Central memory CD4-positive, alpha-beta T cell (primary cell): ENCODE measurements at regions not wholly inside any gene's neighbourhood (a gene's known extent, or its start where the extent isn't known, plus 50 kb on each side); places are given as distances from the start of the nearest gene placed in this dataset.

Experiments
- DNase-seq: peaks from one replicate; pipeline ENCODE4 v3.0.0; 2022

DNA sequence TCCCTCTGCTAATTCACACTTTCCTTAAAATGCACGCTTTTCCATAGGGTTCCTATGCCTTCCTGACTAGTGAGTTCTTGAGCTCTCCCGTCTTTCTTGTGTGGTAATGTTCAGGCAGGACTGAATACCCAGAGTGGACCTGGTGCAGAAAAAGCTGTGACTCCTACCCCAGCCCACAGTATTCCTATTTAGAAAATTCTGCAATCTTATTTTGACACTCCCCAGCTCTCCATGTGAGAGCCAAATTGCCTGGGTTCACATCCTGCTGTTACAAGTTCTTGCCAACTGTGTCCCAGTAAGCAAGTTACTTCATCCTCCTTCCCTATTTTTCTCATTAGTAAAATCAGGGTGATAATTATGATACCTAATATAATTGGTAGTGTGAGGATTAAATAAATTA lies 290.8 kb upstream of the SLCO3A1 start:
- no peak for DNase-seq

DNA sequence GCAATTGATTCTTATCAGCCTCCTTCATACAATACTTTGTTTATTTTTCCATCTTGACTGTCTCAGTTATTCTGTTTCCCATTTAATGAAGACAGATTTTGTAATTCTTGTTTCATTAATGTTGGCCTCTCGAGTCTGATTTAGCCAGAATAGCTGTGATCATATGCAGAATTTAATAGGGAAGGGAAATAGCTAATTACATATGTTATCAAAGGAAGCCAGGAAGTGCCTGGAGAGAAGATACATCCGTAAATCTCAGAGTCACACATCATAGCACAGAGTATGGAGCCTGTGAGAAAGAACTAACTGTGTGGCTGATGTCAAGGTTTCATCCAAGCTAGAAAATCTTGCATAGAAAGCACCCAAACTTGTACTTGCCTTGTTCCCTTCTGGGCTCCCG lies 288.9 kb upstream of the SLCO3A1 start:
- DNase-seq, result no peak

DNA sequence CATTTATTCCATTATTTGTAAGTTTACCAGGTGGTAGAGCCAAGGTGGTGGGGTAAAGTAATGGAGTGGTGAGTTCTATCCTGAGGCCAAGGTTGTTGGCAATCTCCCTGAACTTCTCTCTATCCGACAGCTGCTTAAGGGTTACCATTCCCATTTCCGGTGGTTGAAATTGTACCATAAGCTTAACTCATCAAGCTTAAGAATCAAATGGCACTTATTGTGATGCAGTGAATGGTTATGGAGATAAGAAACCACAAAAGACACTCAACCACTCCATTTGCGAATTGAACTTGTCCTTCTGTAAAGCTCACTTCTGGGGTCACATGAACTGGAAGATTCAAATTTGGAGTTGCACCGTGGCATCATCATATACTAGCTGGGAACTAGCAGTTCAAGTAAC lies 287.4 kb upstream of the SLCO3A1 start:
- no peak for DNase-seq

DNA sequence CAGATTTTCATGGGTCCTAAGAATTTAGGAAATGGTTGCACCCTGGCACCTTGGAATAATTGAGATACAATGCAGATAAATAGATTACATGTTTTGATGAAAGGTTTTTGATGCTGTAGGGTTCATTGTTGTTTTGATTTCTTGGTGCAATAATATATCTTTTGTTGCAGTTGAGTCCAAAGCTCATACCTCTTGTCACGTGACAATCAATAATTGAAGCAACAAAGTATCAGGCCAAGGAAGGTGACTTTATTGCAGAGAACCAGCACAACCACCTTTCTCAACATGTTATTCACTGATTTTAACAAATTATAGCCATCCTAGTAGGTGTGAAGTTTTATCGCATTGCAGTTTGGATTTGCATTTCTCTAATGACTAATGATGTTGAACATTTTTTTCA lies 285.5 kb upstream of the SLCO3A1 start:
- no peak for DNase-seq

DNA sequence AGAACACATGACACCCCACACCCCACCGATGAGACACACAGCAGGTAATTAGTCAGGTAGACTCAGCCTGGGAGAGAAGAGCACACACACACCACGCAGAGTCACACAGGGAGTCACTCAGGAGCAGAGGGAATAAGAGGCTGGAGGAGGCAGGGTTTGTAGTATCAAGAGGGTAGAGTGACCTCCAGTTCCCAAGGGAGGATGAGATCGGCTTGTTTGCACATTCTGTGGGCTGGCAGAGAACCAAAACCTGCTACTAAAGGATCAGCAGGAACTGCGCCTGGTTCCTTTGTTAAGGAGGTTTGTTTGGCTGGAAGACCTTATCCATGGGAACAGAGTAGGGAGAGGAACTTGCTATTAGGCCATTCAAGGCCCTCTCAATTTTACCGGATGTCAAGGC lies 281.4 kb upstream of the SLCO3A1 start:
- DNase-seq, result no peak

DNA sequence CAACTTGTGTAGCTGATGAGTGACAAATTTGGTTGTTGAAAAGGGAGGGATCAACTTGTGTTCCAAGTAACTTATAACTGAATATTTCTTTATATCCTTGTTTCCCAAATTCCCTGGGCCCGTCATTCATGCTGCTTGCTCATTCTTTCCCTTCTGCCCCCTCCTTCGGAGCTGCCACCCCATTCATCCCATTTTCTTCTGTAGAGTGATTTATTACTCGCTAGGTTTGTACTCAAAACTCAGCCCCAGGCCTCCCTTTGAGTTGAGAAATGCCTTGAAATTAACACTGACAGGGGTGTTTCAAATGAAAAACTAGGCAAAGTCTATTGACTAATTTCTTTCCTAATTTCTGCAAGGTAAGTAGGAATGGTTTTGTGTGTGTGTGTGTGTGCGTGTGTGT lies 277.4 kb upstream of the SLCO3A1 start:
- no peak for DNase-seq

DNA sequence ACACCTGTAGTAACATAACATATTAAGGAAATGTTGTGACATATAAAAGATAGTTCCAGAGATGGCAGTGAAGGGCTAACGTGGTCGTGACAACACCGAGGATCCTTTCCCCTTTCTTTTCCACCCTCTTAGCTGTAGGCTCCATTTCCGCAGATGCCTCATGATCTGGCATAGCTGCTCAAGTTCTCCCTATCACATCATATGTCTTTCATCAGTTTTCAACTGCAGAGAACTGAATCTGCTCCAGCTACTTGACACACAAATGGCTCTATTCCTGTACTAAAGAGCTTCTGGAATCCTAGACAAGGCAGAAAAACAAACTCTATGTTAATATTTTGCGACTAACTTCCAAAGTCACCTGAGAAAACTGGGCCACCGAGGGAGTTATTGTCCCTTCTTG lies 275.0 kb upstream of the SLCO3A1 start:
- no peak for DNase-seq

DNA sequence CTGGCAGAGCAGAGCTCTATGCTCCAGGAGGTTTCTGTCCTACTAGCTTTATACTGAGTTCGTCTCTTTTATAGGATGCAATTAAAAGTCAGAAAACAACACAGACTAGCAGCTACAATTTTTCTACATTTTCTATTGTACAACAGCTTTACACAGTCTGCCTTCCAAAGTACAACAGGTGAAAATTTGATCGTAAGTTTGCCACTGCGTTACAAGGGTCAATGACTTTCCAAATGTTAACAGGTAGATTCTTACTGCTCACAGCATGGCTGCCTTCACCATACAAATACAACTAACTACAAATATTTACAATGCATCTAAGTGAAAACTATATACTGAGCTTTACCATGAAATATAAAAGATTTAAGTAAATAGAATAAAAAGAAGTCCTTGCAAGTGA lies 268.6 kb upstream of the SLCO3A1 start:
- DNase-seq, result no peak

DNA sequence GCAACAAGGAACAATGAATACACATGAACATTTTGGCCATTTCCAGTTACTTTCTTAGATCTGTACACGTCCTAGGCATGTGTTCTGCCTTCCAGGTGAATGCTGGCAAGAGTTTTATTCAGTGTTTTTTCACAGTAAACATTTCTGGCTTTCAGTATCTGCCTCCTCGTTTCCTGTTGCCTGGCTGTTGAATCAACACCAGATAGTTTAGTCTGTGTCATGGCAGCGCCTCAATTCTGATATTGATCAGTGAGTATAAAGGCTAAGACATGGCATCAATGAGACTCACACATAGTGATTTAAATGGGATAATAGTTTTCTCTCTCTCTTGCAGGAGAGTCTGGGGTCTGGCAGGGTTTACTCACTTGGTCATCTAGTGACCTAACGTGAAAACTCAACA lies 266.9 kb upstream of the SLCO3A1 start:
- DNase-seq, result no peak

DNA sequence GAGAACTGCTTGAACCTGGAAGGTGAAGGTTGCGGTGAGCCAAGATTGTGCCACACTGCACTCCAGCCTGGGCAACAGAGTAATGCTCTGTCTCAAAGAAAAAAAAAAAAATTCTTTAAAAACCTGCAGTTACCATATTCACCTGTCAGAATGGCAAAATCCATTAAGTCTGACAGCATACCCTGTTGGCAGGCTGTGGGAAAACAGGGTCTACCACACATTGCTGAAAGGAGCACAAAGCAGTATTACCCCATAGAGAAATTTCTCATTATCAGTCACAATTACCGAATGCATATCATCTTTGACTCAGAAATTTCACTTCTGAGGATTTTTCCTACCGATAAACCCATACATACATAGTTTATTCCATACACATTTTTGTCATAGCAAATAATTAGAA lies 264.1 kb upstream of the SLCO3A1 start:
- DNase-seq, result no peak

DNA sequence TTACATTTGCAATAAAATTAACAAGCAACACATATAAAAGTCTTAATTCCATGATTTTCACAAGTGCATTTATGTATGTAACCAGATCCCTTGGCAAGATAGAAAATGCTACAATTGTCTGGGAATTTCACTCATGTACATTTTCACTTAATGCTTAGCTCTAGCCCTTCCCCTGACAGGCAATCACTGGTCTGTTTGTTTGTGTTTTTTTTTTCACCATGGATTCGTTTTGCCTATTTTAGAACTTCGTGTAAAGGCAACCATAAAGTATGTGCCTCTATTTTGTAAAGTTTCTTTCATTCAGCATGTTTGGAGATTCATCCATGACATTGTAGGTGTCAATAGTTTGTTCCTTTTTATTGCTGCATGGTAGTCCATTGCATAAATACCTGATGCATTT lies 260.9 kb upstream of the SLCO3A1 start:
- no peak for DNase-seq

DNA sequence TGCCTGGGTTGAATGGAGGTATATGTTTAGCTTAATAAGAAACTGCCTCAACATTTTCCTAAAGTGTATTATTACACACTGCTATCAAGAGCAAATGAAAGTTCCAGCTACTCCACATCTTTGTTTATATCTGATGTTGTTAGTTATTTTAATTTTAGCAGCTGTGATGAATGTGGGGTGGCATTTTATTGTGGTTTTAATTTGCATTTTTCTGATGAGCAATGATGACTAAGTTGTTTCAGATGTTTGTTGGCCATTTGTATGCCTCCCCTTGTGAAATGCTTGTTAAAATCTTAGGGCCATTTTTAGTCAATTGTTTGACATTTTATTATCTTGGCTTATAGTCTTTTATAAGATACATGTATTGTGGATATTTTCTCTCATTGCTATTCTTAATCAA lies 260.4 kb upstream of the SLCO3A1 start:
- no peak for DNase-seq

DNA sequence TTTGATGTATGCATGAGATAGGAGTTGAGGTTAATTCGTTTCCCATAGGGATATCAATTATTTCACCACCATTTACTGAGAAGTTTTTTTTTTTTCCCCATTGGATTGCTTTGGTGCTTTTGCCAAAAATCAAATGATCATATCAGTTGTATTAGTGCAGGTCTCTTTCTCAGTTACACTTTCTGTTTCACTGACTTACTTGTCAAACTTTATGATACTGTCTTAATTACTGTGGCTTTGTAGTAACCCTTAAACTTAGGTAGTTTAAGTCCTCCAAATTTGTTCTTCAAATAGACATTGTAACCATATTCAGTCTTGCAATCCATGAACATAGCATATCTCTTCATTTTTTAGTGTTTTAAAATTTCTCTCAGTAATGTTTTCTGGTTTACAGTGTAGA lies 259.9 kb upstream of the SLCO3A1 start:
- no peak for DNase-seq

DNA sequence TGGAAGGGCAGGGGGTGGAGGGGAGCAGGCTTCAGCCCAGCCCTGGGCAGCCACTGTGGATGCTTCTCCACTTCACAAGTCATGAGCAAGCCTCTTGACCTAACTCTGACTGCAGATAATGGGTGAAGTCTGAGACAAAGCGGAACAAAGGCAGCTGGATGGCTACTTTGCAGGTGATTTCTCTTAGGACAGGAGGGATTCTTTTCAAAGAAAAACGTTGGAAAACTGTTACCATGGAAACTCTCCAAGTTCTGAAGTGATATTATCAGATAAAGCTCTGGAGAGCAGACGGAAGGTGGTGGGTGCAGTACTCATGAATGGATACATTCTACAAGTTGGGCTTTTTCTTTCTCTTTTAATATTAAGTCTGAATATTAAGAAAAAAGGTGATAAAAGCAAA lies 254.2 kb upstream of the SLCO3A1 start:
- no peak for DNase-seq

DNA sequence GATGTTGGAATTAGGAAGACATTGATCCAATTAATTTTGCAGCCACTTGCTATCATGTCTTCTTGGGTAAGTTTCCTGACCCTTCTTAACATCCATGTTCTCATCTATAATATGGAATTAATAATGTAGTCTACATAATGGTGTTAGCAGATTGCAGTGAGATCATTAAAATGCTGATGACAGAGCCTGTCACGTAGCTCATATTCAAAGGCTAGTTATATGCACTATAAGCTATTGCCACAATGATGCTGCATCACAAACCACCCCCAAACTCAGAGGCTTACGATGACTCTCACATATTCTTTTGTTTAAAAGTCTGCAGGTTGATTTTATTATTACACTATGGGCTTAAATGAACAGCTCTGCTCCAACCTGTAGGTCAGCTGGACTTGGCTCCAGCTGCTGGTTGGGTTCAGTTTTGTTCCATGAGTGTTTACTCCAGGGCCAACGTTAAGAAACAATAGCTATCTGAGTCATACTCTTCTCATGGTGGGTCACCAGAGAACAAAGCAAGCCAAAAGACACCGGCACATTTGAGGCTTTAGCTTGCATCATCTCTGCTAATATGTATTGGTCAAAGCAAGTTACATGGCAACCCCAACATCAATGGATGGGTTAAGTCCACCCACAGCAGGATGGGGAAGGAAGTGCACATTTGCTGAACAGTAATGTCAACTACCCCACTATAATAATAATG lies 250.0 kb upstream of the SLCO3A1 start:
- no peak for DNase-seq

DNA sequence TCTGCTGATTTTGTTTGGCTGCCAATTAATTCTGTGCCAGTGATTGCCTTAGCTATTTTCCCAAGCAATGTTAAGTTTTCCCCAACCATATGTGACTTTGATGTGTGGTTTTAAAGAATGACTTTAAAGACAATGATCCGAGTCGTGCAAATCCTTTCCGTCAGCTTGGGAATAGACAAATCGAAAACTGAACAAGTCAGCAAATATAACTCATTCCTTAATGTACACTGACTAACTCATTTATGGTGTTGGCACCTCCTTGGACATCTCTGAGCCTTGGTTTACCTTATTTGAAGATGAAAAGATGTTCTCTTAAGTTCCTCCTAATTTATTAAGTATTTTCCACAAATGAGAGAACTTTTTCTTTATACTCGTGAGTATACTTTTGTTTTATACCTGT lies 249.4 kb upstream of the SLCO3A1 start:
- no peak for DNase-seq

DNA sequence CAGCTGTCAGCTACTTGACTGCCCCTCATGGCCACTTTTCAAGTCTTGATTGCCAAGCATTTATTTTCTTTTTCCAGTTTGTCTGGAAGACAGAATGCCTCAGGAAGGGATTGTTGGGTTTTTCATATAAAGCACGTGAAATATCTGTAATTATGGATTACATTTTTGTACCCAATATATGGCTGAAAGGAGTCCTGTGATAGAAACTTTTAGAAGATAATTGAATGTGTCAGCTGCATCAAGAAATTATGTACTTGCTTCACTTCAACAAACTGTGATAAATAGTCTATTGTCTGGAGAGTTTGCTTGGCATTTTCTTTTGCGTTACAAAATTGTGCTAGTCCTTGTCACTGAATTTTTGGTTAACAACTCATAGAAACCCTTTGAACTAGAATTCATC lies 247.9 kb upstream of the SLCO3A1 start:
- DNase-seq, result no peak

DNA sequence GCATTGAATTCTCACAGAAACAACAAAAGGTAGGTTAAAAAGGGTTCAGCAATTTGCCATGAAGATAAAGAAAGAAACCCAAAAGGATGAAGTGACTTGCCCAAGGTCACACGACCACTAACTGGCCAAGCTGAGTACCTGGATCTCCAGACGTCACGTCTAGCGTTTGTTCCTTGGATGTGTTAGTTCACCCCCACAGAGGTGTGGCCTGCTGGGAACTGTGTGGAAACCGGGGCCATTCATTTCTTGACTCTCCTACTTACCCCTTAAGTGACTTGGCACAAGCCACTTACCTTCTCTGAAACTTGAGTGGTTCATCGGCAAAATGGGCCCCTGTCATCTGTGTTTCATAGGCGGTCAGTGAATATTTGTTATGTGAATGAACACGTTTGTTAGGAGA lies 244.3 kb upstream of the SLCO3A1 start:
- no peak for DNase-seq

DNA sequence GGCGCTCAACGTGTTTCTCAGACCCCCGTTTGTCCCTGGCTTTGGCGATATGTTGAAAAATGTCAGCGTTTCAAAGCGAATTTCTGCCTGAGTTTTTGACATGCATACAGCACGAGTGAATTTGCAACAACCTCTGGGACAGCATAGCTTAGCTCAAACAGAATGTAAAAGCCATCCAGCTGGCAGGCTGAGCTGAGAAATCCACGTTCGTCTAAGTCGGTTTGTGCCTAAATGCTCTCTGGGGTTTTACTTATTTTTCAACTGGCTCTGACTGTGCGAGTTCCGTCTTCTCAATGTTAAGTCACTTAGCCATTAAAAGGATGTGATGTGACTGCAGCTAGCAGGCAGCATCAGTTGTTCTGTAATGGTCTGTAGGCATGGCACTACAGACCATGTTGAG lies 243.5 kb upstream of the SLCO3A1 start:
- no peak for DNase-seq

DNA sequence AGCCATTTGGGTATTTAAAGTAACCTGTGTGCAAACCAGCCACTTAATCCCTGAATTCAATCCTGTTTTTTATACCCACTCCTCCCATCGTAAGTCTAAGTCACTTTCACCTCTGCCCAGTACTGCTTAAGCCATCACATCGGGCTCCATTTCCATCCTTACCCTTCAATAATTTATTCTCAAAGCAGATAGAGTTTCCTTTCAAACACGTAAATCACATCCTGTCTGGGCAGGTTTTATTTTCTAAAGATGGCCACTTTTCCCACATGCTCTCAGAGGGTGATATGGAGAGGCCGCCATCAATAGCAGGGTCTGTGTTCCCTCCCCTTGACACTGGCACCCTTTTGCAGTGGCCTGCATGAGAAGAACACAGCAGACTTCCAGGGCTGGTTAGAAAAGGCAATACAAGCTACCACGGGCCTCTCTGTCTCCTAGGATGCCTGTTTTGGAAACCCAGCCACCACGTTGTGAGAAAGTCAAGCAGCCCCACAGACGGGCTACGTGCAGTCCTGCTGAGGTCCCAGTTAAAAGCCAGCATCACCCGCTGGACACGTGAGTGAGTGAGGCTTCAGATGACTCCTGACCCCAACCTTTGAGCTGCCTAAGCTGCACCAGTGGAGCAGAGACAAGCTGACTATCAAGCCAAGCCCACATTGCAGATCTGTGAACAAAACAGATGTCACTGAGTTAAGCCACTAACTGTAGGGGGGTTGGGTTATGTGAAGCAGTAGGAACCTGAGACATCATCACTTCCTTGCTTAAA lies 241.8 kb upstream of the SLCO3A1 start:
- DNase-seq, result no peak

DNA sequence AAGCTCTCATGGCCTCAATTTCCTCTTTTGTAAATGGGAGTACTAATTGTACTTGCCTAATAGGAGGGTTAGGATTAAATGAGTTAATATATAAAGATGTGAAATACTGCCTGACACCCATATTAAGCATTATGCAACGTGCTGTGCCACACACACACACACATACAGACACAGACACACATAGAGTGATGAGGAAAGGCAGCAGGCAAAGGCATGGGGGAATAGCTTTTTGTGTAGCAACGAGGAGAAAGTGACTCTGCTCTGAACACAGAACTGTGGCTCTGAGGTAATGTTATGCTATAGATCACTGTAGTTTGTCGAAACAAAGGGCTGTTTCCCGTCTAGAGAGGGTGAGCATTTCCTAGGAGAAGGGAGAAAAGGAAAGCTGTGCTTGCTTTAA lies 233.3 kb upstream of the SLCO3A1 start:
- DNase-seq, result no peak

DNA sequence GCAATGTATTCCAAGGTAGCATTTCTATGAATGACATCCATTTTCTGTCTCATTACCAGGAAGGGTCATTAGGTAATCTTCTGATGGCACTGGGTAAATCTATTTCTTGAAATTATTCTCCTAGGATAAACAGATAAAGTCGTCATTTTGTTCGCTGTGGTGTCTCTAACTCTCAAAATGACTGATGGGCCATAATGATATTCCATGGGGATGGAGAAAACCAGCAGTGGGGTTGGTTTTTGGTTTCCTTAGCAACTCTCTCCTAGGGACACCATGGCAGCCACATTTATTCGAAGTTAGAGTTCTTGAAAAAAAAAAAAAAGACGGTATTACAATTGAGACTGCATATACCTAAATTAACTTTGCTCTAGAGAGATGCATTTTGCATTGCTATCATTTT lies 231.3 kb upstream of the SLCO3A1 start:
- DNase-seq, result no peak

DNA sequence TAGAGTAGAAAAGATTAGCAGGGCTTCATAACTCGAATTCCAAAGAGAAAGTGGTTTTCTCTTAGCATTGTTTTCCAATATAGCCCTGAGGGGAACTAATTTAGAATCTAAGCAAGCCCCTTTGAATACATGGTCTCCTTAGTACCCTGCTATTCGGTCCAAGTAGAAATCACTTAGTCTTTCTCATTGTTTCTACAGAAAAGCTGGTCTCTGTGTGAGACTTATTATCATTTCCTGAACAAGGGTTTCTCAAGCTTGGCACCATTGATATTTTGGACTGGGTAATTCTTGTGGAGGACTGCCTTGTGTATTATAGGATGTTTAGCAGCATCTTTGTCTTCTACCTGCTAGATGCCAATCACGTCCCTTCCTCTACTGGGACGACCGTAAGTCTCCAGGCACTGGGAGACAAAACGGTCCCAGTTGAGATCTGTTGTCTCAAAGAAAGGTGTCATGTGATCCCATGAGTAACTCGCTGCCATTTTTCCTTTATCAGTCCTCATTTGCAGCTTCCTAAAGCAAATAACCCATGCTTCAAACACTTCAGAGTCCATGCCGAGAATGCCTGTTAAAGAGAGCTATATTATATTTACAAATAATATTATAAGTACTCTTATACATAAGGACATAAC lies 230.7 kb upstream of the SLCO3A1 start:
- no peak for DNase-seq

DNA sequence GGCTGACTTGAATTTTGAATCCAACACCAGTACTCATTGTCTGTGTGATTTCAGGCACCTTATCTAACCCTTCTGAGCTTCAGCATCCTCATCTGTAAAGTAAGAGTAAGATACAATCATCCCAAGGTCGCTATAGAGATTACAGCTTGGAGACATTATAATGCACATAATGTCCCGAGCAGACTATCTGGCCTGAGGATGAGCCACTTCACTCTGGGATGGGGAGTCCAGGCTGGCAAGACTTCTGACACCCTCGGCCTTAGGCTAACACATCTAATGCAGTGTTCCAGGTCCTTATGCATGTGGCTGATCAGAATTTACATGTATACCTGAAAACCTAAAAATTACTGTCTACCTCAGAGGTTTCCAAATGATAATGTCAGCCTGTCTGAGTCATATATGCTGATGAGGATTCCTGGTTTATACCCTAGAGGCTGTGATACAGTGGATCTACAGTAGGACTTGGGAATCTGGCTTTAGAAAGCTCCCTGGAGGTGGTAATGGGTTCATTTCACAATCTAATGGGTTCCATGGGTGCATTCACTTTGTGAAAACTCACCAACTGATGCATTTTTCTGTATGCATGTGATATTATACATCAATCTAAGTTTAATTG lies 229.0 kb upstream of the SLCO3A1 start:
- no peak for DNase-seq
